GM19395 (cell line): ENCODE measurements at regions not wholly inside any gene's neighbourhood (a gene's known extent, or its start where the extent isn't known, plus 50 kb on each side); places are given as distances from the start of the nearest gene placed in this dataset.
A peak's percentile ranks its signal among the peaks of the same experiment; 100 is the strongest.

Source experiments
- ATAC-seq: cut with Tn5 transposase; IDR thresholded peaks from one replicate; pipeline ENCODE4 v1.9.1; 2021; ENCODE audit warnings: mild to moderate bottlenecking, moderate library complexity; ENCODE audit not compliant: unreplicated experiment

DNA sequence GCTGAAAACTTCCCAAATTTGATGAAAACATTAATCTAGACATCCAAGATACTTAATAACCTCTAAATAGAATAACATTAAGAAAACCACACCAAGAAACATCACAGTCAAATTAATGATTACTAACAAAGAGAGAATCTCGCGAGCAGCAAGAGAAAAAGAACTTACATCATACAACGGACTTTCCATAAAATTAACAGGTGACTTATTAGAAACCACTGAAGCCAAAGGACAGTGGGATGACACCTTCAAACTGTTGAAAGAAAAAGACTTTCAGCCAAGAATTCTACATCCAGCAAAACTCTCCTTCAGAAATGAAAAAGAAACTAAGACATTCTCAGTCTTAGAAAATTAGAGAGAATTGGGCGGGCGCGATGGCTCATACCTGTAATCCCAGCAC lies 232.0 kb downstream of the SNCA start:
- no peak for ATAC-seq

DNA sequence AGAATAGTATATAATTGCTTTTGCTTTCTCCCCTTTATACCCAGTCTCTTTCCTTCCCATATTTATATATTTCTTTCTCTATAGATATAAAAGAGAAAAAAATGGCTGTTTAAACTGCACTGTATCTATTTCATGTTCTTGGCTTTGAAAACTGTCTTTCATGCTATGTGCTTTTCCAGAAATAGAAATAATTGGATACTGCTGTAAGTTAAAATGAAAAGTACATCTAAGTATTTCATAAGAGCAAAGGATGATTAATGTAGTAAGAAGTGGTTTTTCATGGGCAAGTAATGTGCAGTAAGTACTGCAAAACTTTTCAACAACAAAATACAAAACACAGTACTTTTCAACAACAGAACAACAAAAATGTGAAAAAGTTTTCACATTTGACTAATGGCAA lies 237.9 kb downstream of the SNCA start:
- no peak for ATAC-seq

DNA sequence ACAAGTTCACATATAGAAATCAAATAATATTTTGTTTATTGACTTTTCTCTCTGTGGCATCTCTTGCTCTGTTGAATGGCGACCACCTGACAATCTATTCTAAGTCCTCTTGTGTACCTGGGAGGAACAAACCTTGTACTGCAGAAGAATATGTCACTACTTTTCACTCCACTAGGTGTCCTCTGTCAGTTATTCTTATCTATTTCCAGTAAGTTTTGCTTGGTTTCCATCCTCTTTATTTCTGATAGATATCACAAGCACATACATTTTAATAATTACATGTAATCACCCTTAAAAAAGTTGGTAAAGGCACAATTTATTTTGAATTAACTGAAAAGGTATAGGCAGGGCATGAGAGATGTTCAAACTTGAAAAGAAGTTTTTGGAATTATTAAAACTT lies 238.4 kb downstream of the SNCA start:
- no peak for ATAC-seq

DNA sequence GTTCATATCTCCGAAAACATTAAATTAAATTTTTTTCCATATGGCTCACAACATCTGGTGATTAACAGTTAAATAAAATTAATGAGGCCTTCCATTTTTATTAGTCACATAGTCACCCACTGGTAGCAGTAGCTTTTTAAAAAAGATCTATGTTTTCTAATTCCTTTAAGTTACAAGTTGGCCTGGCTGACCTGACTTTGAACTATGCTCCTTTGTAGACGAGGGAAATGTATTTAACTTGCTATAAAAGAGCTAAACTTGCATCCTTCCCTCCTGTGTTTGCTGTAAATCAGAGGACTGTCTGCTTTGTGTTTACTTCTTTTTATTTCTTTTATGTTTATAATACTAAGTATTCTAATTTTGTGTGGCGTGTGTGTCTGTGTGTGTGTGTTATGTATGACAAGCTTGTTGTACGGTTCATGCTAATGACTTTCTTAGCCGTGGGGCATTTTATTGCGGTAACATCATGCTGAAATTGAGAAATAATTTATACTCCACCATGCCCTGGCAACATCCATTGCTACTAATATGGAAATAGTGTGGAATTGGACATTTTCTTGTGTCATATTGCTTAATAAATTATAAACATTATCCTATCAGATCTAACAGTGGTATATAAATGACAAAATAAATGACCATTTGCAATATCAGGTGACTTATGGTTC lies 241.7 kb downstream of the SNCA start:
- ATAC-seq, result no peak

DNA sequence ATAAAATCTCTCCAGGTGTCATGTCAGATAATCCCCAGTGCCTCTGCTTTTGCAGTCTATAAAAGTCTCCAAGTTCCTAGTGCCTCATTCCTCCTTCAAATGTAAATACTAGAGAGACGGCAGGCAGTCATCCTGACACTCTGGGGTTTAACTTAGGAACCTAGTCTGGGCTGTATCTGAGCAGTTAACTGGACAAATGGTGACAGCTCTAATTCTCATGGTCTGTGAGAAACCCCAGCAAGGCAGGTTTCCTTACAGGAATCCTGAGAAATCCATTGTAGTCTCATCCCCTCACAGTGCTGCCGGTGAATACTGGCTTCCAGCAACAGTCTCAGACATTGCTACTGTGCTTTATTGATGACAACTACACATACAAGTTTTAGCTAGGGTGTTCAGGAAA lies 246.8 kb downstream of the SNCA start:
- no peak for ATAC-seq

DNA sequence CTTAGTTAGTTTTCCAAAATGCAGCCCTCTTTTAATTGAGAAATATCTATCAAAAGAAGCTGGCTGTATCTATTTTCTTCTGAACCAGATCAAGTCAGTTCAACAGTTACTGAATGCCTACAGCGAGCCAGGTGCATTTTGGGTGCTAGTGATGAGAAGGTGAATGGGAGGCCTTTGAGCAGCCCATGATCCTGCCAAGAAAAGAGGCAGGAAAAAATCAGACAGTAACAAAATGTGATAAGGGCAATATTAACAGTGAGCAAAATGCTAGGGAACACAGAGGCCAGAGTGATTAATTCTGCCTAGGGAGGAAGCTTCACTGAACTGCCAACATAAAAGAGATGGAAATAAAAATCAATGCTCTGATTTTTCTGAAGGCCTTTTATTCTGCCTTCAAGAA lies 248.5 kb downstream of the SNCA start:
- no peak for ATAC-seq

DNA sequence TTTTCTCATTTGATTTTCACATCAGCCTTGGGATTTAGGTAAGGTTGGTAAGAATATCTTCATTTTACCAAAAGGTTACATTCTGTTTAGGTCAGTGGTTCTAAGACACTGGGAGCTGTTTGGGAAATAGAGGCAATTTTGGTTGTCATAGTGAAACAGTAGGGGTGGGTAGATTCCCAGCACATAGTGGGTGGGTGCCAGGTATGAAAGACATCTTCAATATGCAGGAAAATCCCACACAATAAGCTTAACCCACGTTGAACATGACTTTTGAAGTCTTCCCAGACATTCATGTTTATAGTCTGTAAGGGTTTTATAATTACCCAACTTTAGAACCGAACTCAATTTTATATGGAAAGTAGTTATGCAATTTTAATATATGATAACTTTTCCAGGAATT lies 249.6 kb downstream of the SNCA start:
- no peak for ATAC-seq

DNA sequence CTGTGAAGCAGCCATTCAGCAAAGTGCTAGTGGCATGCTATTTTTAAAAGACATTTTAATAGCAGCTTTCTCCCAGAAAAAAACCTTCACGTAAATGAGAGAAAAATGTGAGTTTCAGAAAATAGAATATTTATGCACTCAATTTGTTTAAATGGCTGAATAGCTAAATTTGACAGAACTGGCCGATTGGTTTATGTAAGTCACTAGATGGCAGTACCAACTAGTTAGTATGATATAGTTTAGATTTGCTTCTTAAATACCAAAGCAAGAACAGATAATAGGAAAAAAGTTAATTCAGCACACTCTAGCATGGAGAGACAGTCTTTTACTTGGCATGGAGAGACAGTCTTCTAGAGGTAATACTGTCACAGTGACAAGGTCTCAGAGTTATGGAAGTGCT lies 250.1 kb downstream of the SNCA start:
- ATAC-seq, result no peak

DNA sequence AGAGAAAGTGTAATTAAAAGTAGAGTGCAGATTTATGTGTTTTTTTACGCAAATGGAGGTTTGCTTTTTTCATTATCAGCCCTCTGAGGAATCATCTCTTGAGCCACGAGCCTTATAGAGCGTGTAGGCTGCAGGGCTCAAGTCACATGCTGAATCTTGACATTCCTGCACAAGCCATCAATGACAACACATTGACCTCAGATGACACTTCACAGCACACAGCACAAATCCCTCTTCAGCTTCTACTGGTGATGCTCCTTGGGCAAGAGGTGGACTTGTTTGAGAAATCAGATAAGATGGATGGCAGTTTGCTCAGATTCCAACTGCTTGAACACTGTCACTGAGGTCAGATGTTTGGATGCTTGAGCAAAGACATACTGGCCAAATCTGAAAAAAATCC lies 250.6 kb downstream of the SNCA start:
- no peak for ATAC-seq

DNA sequence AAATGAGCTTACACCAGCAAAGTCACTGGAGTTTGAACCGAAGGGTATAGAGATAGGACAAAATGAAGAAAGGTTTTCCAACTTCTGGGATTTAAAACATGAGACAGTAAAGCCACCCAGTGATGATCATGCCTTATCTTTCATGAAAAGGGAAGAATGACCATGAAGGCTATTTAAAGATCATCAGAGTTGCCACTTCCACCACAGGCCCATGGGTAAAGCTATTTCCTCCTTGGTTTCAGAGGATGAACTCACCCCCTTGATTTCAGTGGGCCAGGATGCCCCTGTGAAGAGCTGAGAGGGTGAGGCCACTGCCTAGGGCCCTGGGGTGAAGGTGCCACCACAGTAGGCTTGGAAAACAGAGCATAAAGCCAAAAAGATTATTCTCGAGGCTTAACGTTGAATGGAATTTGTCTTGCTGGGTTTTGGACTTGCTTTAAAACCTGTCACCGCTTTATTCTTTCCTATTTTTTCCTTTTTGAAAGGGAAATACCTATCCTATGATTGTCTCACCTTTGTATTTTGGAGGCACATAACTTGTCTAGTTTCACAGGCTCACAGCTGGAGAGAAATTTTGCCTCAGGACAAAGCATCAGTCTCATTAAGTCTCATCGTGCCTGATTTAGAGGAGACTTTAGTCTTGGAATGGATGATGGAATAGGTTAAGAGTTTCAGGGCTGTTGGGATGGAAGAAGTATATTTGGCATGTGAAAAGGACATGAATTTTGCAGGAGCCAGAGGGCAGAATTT lies 254.0 kb downstream of the SNCA start:
- ATAC-seq, result no peak

DNA sequence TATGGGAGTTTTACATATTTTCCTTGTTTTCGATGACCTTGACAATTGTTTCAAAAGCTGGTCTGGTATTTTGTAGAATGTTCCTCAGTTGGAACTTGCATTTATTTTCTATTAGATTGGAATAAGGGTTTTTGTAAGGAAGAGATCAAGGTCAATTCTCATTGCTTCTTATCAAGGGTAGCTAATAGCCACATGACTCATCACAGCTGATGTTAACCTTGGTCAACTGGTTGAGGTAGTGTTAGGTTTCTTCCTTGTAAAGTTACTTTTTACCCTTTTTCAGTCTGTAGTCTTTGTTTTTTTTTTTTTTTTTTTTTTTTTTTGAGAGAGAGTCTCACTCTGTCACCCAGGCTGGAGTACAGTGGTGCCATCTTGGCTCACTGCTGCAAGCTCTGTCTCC lies 257.2 kb downstream of the SNCA start:
- ATAC-seq, result no peak

DNA sequence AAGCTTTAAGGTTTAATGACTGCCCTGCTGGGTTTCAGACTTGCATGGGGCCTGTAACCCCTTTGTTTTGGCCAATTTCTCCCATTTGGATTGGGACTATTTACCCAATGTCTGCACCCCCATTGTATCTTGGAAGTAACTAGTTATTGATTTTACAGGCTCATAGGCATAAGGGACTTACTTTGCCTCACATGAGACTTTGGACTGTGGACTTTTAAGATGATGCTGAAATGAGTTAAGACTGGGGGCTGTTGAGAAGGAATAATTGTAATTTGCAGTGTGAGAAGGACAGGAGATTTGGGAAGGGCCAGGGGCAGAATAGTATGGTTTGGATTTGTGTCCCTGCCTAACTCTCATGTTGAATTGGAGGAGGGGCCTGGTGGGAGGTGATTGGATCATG lies 260.7 kb downstream of the SNCA start:
- no peak for ATAC-seq

DNA sequence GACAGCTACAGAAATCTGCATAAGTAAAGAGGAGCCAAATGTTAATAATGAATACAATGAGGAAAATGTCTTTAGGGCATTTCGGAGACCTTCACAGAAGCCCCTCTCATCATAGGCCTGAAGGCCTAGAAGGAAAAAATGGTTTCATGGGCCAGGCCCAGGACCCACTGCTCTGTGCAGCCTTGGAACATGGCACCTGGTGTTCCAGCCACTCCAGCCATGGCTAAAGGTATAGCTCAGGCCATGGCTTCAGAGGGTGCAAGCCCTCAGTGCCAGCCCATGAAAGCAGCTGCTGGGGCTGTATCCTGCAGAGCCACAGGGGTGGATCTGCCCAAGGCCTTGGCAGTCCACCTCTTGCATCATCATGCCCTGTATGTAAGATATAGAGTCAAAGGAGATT lies 261.1 kb downstream of the SNCA start:
- ATAC-seq, result no peak

DNA sequence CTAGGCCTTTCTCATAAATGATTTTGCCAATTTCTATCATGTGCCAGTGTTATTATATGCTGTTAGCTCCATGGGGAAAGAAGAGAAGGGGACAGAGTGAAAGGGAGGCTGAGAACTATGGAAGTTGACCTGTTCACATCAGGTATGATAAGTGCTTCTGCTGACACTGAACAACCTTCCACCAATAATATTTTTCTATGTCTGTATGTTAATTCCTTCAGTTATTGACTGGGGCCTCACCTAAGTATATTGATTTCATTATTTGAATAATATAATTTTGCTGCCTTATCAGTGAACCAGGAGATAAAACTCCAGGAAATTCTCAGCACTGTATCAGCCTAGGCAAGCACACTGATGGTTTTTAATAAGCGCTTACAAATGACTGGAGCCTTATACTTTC lies 262.8 kb downstream of the SNCA start:
- no peak for ATAC-seq

DNA sequence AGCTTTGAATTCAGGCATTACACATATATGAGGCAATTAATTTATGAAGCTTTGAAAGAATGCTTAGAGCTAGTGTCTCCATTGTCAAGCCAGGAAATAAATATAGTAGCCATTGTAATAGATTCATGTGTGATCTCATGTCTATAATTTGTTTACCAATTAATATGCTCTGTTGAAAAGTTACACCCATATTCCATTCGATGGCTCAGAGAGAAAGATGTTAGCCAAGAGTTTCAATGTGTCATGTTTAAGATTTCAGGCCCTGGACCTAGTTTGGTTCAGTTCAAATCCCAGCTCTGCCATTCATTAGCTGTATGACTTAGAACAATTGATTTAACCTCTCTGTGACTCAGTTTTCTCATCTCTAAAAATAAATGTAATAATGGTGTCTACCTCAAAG lies 263.3 kb downstream of the SNCA start:
- no peak for ATAC-seq

DNA sequence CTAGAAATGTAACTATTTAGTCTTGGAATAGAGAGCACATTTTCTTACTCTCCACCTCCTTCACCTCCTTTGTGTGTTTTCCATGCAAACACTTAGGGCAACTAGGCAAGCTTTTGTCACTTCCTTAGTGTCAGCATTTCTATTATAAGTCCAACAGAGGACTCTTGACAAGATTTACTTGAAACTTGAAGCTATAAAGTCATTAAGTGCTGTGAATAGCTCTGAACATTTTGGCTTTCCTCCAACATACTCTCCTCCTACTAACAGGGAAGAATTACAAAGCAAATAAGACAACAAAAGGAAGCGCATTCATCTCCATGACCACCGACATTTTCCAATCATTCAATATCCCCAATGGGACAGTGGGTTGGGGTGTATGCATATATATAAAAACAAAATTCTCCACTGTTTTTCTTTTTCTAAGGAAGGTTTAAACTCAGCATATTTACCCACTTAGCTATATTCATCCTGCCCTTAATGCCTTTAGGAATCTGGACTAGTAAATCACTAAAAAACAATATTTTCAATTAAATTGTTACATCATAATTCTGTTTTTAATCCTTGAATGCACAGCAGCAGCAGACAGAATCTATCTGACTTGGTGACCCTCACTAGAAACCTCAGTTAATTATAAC lies 264.6 kb downstream of the SNCA start:
- no peak for ATAC-seq

DNA sequence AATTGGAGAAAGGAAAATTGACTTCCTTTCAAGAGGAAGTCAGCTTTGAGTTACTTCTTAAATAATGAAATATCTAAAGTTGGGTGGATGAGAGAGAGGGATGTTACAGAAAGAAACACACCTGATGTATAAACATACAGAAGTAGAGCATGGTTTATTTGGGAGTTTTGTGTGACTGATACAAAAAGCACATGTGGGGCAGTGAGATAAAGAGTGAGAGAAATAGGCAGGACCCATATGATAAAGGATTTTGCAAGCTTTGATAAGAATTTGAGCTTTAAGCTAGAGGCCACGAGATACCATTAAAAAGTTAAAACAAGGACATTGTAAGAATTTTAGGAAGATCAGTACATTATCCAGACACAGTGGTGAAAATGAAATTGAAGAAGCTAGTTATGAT lies 263.3 kb upstream of the GPRIN3 start:
- no peak for ATAC-seq

DNA sequence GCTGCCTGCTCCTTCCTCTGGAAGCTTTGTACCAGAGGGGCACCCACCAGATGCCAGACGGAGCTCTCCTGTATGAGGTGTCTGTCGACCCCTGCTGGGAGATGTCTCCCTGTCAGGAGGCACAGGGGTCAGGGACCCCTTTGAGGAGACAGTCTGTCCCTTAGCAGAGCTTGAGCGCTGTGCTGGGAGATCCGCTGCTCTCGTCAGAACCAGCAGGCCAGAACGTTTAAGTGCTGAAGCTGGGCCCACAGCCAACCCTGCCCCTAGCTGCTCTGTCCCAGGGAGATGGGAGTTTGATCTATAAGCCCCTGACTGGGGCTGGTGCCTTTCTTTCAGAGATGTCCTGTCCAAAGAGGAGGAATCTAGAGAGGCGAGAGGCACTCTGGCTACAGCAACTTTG lies 260.3 kb upstream of the GPRIN3 start:
- ATAC-seq, result no peak

DNA sequence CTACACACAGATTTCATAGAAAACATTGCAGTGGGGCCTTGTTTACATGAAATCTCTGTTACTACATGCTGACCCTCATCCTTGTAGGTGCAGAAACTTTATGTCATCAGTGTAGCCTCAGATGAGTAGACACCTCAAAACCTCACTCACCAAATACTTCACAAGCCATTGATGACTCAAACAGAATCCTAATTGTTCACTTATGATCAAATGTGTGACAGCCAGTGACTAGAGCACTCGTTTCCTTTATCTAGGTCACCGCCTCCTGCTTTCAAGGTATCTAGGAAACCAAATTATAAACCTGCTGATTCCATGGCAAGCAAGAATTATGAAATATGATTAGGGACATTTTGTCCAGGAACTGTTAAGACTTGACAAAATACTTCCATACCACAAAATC lies 255.8 kb upstream of the GPRIN3 start:
- ATAC-seq, result peak; percentile 86

DNA sequence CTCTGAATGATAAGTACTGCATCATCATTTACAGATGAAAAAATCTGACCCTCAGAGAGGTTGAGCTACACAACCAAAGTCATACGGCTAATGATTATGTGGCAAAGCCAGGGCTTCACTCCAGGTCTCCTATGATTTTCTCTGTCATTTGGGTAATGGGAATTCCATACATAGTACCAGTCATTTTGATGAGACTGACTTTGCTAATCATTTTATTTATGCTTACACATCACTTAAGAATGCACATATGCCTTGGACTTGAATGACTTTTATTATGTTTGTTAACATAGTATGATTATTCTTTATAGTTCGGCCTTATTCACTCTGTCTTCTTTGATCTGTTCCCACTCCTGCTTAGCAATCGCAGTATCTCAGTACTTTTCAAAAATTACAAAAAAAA lies 255.1 kb upstream of the GPRIN3 start:
- ATAC-seq, result no peak

DNA sequence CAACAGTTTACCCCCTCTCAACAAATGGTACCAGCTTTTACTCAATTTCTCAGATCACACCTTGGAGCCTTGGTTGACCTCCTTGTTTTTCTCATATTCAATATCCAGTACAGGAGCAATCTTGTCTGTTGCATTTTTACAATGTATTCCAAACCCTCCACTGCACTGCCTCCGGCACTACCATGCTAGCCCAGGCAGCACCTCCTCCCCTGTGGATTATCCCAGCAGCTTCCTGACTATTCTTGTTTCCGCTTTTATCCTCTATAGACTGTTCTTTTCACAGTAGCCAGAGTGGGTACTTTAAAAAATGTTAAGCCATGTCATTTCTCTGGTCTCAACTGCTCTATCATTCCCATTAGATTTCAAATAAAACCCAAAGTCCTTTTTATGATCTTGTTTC lies 253.4 kb upstream of the GPRIN3 start:
- ATAC-seq, result no peak

DNA sequence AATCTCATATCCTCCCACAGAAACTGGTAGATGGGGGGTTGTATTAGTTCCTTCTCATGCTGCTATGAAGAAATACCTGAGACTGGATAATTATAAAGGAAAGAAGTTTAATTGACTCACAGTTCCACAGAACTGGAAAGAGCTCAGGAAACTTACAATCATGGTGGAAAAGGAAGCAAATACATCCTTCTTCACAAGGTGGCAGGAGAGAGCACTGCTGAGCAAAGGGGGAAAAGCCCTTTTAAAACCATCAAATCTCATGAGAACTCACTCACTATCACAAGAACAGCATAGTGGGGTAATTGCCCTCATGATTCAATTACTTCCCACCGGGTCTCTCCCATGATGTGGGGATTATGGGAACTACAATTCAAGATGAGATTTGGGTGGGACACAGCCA lies 250.5 kb upstream of the GPRIN3 start:
- ATAC-seq, result no peak
